Neuron (in vitro differentiated cells): ENCODE measurements at regions not wholly inside any gene's neighbourhood (a gene's known extent, or its start where the extent isn't known, plus 50 kb on each side); places are given as distances from the start of the nearest gene placed in this dataset.

Experiments
- H2AFZ ChIP-seq: one replicate; pipeline ENCODE4 v1.6.1; 2013; ENCODE audit warnings: low read depth, mild to moderate bottlenecking, inconsistent platforms, low read length, moderate library complexity
- H3K27me3 ChIP-seq: one replicate; pipeline ENCODE4 v1.6.1; 2013; ENCODE audit warnings: low read length; ENCODE audit not compliant: insufficient read depth
- H3K36me3 ChIP-seq: one replicate; pipeline ENCODE4 v1.6.1; 2013; ENCODE audit warnings: low read length; ENCODE audit not compliant: insufficient read depth
- H3K4me1 ChIP-seq: one replicate; pipeline ENCODE4 v1.6.1; 2013; ENCODE audit warnings: low read length; ENCODE audit not compliant: insufficient read depth
- H3K4me3 ChIP-seq: 2 replicates; pipeline ENCODE4 v1.5.1; 2013; ENCODE audit warnings: mild to moderate bottlenecking, low read length, moderate library complexity
- H3K9me3 ChIP-seq: one replicate; pipeline ENCODE4 v1.6.1; 2013; ENCODE audit warnings: low read length

- Histone ChIP-seq H3K4me3 (no peak overlapping the region), H3K4me1 (no peaks in the 10 kb centered on the region), H3K9me3 (no peaks in the 10 kb centered on the region), H3K27me3 (no peaks in the 10 kb centered on the region), H3K36me3 (no peaks in the 10 kb centered on the region), H2AFZ (no peak overlapping the region)
Observed at GRCh38 chr3:124559846-124560574, 170.2 kb upstream of the UMPS start.

- H3K4me3 ChIP-seq: no peak overlapping the region
- no peaks in the 10 kb centered on the region for H3K4me1 ChIP-seq
- H3K9me3 ChIP-seq: no peaks in the 10 kb centered on the region
- no peaks in the 10 kb centered on the region for H3K36me3 ChIP-seq
- no peaks in the 10 kb centered on the region for H3K27me3 ChIP-seq
- no peak overlapping the region for H2AFZ ChIP-seq
Observed at GRCh38 chr3:124560666-124561215, 169.5 kb upstream of the UMPS start.

GRCh38 chr3:124562769-124563168 lies 167.5 kb upstream of the UMPS start:
- Histone ChIP-seq H3K9me3 (no peaks in the 10 kb centered on the region), H3K27me3 (no peaks in the 10 kb centered on the region), H2AFZ (no peak overlapping the region), H3K36me3 (no peaks in the 10 kb centered on the region), H3K4me1 (no peaks in the 10 kb centered on the region), H3K4me3 (no peak overlapping the region)

- H3K4me3 ChIP-seq: no peak overlapping the region
- no peaks in the 10 kb centered on the region for H3K9me3 ChIP-seq
- H2AFZ ChIP-seq: no peak overlapping the region
- H3K36me3 ChIP-seq: no peaks in the 10 kb centered on the region
- no peaks in the 10 kb centered on the region for H3K27me3 ChIP-seq
- H3K4me1 ChIP-seq: no peaks in the 10 kb centered on the region
Observed at GRCh38 chr3:124563376-124563775, 166.9 kb upstream of the UMPS start.

GRCh38 chr3:124565013-124565412 lies 165.2 kb upstream of the UMPS start:
- H3K36me3 ChIP-seq: no peaks in the 10 kb centered on the region
- H3K27me3 ChIP-seq: no peaks in the 10 kb centered on the region
- H3K4me3 ChIP-seq: no peak overlapping the region
- no peaks in the 10 kb centered on the region for H3K9me3 ChIP-seq
- H3K4me1 ChIP-seq: no peaks in the 10 kb centered on the region
- H2AFZ ChIP-seq: no peak overlapping the region

- Histone ChIP-seq H3K9me3 (no peaks in the 10 kb centered on the region), H3K4me1 (no peaks in the 10 kb centered on the region), H3K27me3 (no peaks in the 10 kb centered on the region), H3K36me3 (no peaks in the 10 kb centered on the region), H2AFZ (no peak overlapping the region), H3K4me3 (no peak overlapping the region)
Observed at GRCh38 chr3:124565551-124565950, 164.7 kb upstream of the UMPS start.

- Histone ChIP-seq H2AFZ (no peak overlapping the region), H3K4me3 (no peak overlapping the region), H3K36me3 (no peaks in the 10 kb centered on the region), H3K4me1 (no peaks in the 10 kb centered on the region), H3K9me3 (no peaks in the 10 kb centered on the region), H3K27me3 (no peaks in the 10 kb centered on the region)
Observed at GRCh38 chr3:124566701-124567100, 163.6 kb upstream of the UMPS start.

- Histone ChIP-seq H2AFZ (no peak overlapping the region), H3K36me3 (no peaks in the 10 kb centered on the region), H3K9me3 (no peaks in the 10 kb centered on the region), H3K4me1 (no peaks in the 10 kb centered on the region), H3K27me3 (no peaks in the 10 kb centered on the region), H3K4me3 (no peak overlapping the region)
Observed at GRCh38 chr3:124567179-124567578, 163.1 kb upstream of the UMPS start.

GRCh38 chr3:124569761-124570160 lies 160.5 kb upstream of the UMPS start:
- H3K9me3 ChIP-seq: no peaks in the 10 kb centered on the region
- no peaks in the 10 kb centered on the region for H3K27me3 ChIP-seq
- no peaks in the 10 kb centered on the region for H3K4me1 ChIP-seq
- no peak overlapping the region for H3K4me3 ChIP-seq
- H2AFZ ChIP-seq: no peak overlapping the region
- H3K36me3 ChIP-seq: no peaks in the 10 kb centered on the region

GRCh38 chr3:124570232-124570631 lies 160.0 kb upstream of the UMPS start:
- no peaks in the 10 kb centered on the region for H3K9me3 ChIP-seq
- no peak overlapping the region for H2AFZ ChIP-seq
- H3K4me3 ChIP-seq: no peak overlapping the region
- no peaks in the 10 kb centered on the region for H3K4me1 ChIP-seq
- H3K36me3 ChIP-seq: no peaks in the 10 kb centered on the region
- H3K27me3 ChIP-seq: no peaks in the 10 kb centered on the region

- no peaks in the 10 kb centered on the region for H3K4me1 ChIP-seq
- no peaks in the 10 kb centered on the region for H3K27me3 ChIP-seq
- no peak overlapping the region for H3K4me3 ChIP-seq
- H3K36me3 ChIP-seq: no peaks in the 10 kb centered on the region
- H3K9me3 ChIP-seq: no peaks in the 10 kb centered on the region
- no peak overlapping the region for H2AFZ ChIP-seq
Observed at GRCh38 chr3:124572851-124573405, 157.3 kb upstream of the UMPS start.

- Histone ChIP-seq H3K4me3 (no peak overlapping the region), H2AFZ (no peak overlapping the region), H3K9me3 (no peaks in the 10 kb centered on the region), H3K27me3 (no peaks in the 10 kb centered on the region), H3K4me1 (no peaks in the 10 kb centered on the region), H3K36me3 (no peaks in the 10 kb centered on the region)
Observed at GRCh38 chr3:124574012-124574411, 156.2 kb upstream of the UMPS start.

GRCh38 chr3:124576565-124577493 lies 153.4 kb upstream of the UMPS start:
- Histone ChIP-seq H3K4me1 (no peaks in the 10 kb centered on the region), H3K27me3 (no peaks in the 10 kb centered on the region), H3K4me3 (no peak overlapping the region), H3K36me3 (no peaks in the 10 kb centered on the region), H2AFZ (no peak overlapping the region), H3K9me3 (no peaks in the 10 kb centered on the region)
